ENCODE measurements at regions not wholly inside any gene's neighbourhood (a gene's known extent, or its start where the extent isn't known, plus 50 kb on each side); places are given as distances from the start of the nearest gene placed in this dataset.

- no peak overlapping the region for H3K27ac Mint-ChIP-seq (ENCODE audit: unreplicated experiment)
- H3K4me3 Mint-ChIP-seq (ENCODE audit: unreplicated experiment): no peak overlapping the region
Observed at GRCh38 chr20:43244647-43245046, 54.9 kb upstream of the PTPRT start.

GRCh38 chr20:43243672-43244269 lies 54.1 kb upstream of the PTPRT start:
- no peaks in the 10 kb centered on the region for H3K36me3 Mint-ChIP-seq (ENCODE audit: low read depth, unreplicated experiment)
- no peak overlapping the region for H3K27ac Mint-ChIP-seq (ENCODE audit: unreplicated experiment)
- no peaks in the 10 kb centered on the region for H3K4me1 Mint-ChIP-seq (ENCODE audit: unreplicated experiment)
- no peak for TF ChIP-seq CTCF (IDR thresholded peaks at IDR 0.05; ENCODE audit: unreplicated experiment)
- no peak for DNase-seq (ENCODE audit: low spot score)
- H3K4me3 Mint-ChIP-seq (ENCODE audit: unreplicated experiment): no peak overlapping the region
- peaks cover 2% of the 10 kb centered on the region for H3K27me3 Mint-ChIP-seq (ENCODE audit: unreplicated experiment)
- H3K9me3 Mint-ChIP-seq (ENCODE audit: unreplicated experiment): peaks cover 43% of the 10 kb centered on the region

More at GRCh38 chr20:43244647-43245046, 54.9 kb upstream of the PTPRT start:
- H3K27me3 Mint-ChIP-seq (ENCODE audit: unreplicated experiment): peaks cover 4% of the 10 kb centered on the region
- H3K9me3 Mint-ChIP-seq (ENCODE audit: unreplicated experiment): peaks cover 39% of the 10 kb centered on the region
- H3K4me1 Mint-ChIP-seq (ENCODE audit: unreplicated experiment): no peaks in the 10 kb centered on the region
- no peaks in the 10 kb centered on the region for H3K36me3 Mint-ChIP-seq (ENCODE audit: low read depth, unreplicated experiment)
- DNase-seq (ENCODE audit: low spot score): no peak
- TF ChIP-seq CTCF (IDR thresholded peaks at IDR 0.05; ENCODE audit: unreplicated experiment): no peak

GRCh38 chr20:43241057-43241702 lies 51.5 kb upstream of the PTPRT start:
- no peaks in the 10 kb centered on the region for H3K36me3 Mint-ChIP-seq (ENCODE audit: low read depth, unreplicated experiment)
- H3K27me3 Mint-ChIP-seq (ENCODE audit: unreplicated experiment): peaks cover 2% of the 10 kb centered on the region
- no peak overlapping the region for H3K4me3 Mint-ChIP-seq (ENCODE audit: unreplicated experiment)
- H3K4me1 Mint-ChIP-seq (ENCODE audit: unreplicated experiment): no peaks in the 10 kb centered on the region
- H3K9me3 Mint-ChIP-seq (ENCODE audit: unreplicated experiment): peaks cover 40% of the 10 kb centered on the region
- DNase-seq (ENCODE audit: low spot score): no peak
- no peak for TF ChIP-seq CTCF (IDR thresholded peaks at IDR 0.05; ENCODE audit: unreplicated experiment)
- no peak overlapping the region for H3K27ac Mint-ChIP-seq (ENCODE audit: unreplicated experiment)

Data from endothelial cell (in vitro differentiated cells).